Stimulated activated naive CD4-positive, alpha-beta T cell treated with Interleukin-2 at 50 U/mL for 16 hours (primary cell): ENCODE measurements at regions not wholly inside any gene's neighbourhood (a gene's known extent, or its start where the extent isn't known, plus 50 kb on each side); places are given as distances from the start of the nearest gene placed in this dataset.

ENCODE experiments used
- DNase-seq: peaks from one replicate; lab custom pipeline; 2025; lab: John Stamatoyannopoulos, UW

DNA sequence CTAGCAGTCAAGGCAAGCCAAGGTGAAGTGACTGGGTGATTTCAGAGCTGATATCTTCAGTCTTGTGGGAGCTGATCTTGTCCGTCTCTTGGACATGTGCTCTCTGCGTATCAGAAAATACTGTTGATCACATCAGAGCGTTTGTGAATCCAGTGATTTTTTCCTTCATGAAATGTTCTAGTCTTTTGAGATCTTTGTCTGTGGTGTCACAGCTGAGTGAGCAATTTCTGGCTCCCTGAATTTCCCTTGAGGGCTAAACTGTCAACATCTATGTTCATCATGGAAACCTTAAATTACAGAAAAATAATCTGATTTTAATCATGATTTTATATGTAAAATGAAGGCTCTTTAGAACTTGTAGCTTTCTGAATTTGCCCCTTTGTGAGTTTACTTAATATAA is 432.0 kb downstream of the CCDC85A start:
- DNase-seq: no peak

- DNase-seq: no peak
These were observed 440.4 kb downstream of the CCDC85A start for GRCh38 chr2:56624181-56624580.

- DNase-seq: no peak
These were observed 443.1 kb downstream of the CCDC85A start for GRCh38 chr2:56626927-56627326.

- no peak for DNase-seq
These were observed 446.5 kb downstream of the CCDC85A start for GRCh38 chr2:56630286-56630685.

- no peak for DNase-seq
These were observed 464.2 kb downstream of the CCDC85A start for GRCh38 chr2:56647997-56648396.

GRCh38 chr2:56648802-56649201 is 465.0 kb downstream of the CCDC85A start:
- DNase-seq: no peak

DNA sequence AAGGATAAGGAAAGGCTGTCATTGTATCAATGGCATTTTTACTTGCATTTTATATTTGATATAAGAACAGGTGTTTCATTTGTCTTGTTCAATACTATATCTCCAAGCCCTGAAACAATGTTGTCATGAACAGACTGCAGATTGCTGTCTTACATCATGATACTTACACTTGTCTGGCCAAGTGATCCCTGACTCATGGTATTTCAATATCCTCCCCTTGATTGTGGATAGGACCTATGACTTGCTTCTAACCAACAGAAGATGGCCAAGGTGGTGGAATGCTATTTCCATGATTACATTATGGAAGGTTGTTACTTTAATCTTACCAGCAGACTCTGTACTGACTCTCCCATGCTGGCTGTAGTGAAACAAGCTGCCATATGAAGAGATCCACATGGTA is 471.1 kb downstream of the CCDC85A start:
- no peak for DNase-seq

GRCh38 chr2:56656826-56657225 is 473.0 kb downstream of the CCDC85A start:
- DNase-seq: no peak

DNA sequence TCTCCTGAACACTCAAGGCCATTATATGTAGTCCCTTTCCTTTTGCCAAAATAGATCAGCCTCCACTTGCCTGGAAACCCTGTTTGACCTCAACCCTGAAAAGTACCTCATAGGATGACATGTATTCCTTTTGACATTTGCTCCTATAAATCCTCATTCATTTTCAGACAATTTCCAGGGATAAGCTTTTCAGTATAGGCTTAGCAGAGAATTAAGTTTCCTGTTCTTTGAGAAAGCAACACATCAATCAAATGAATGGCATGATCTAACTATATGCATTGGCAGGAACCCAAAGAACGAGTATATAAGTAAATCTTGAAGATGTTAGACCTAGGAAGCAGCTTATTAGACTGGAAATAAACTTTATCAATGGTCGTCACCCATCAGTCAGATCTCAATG is 483.0 kb downstream of the CCDC85A start:
- DNase-seq: no peak

DNA sequence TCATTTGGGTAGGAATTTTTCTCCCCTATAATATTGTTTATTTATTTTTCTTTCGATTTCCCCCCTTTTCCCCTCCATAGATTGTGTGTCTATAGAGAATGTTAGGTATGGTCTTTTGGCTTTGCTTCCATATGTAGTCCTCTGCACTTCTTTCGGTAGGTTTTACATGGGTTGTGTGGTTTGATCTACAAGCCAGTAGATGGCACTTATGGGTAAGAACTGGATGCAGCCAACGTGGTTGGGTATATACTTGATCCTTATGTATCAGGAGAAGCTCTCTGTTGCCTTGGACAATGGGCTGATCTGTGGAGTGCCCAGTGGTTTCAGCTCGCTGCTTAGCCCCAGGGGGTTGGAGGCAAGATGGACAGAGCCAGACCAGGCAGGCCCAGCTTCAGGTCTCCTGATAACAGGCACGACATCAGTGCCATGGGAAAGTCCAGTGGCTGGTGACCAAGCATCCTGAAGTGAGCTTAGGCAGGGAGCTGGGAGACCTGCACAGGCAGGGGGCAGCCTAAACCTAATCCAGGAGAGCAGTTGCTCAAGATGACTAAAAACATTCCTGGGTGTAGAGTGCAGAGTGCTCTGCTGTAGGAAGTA is 488.3 kb downstream of the CCDC85A start:
- no peak for DNase-seq

GRCh38 chr2:56674084-56674483 is 490.3 kb downstream of the CCDC85A start:
- DNase-seq: no peak

DNA sequence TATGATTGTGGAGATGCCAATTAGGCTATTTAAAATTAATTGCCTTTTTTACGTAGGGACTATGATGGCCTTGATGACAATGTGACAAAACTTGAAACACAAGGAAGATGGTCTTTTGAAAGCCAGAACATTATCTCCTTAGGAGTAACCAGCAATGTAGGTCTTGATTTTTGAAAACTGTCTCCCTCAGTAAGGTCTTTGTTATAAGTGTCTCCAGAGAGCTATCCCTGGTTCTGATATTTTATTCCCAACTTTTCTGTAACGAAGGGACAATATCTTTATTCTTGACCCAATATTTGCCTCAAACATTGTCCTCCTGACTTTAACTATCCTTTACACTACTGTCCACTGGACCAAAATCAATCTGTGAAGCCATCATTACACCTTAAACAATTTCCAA is 493.2 kb downstream of the CCDC85A start:
- DNase-seq: no peak

GRCh38 chr2:56680971-56681631 is 497.3 kb downstream of the CCDC85A start:
- DNase-seq: no peak

- DNase-seq: no peak
These were observed 498.0 kb downstream of the CCDC85A start for GRCh38 chr2:56681659-56682396.

DNA sequence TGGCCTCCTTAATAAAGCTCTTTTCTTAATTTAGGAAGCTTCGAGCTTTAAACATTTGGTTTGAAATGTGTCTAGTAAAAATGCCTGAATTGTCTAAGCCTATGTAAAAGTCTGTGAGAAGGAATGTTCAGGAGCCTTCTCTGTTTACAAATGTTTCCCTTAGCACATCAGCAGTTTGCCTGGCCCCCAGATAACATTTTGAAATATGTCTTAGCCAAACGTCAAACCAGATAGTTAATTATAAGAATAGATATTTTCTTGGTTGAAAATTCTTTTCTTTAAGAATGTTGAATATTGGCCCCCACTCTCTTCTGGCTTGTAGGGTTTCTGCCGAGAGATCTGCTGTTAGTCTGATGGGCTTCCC is 498.6 kb downstream of the CCDC85A start:
- no peak for DNase-seq

DNA sequence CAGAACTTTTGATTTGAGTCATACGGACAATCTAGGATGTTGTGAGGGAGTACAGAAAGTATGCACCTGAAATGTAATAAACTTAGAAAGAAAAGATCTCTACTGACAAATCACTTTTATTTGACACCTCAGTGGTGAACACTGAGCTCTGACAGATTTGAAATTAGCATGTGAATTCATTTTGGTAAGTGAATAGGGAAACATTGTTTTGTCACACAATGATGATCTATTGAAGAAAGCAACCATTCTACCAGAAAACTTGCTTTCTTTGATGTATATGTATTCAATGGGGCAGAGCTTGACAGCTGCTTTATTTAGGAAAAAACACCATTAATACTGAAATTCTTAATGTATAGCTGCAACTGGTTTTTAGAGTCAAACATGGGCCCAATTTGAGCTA is 500.5 kb downstream of the CCDC85A start:
- DNase-seq: no peak

DNA sequence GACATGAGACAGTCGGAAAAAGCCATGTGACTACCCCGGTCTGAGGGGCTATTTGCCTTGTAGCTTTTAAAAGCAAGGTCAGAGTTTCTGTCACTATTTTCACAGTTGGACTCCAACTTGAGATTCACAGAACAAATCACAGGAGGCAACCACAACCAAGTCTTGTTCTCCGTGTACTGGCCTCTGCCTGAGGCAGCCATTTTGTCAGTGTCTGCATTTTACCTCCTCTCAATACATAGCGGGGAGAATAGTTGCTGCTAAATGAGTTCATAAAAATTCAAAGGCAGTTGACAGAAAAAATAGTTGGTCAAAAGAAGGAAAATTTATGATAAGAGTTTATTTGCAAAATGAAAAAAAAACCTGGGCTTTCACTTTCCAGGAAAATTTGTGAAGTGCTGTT is 501.4 kb downstream of the CCDC85A start:
- DNase-seq: no peak

- DNase-seq: no peak
These were observed 503.4 kb downstream of the CCDC85A start for GRCh38 chr2:56687169-56687568.

- no peak for DNase-seq
These were observed 504.9 kb downstream of the CCDC85A start for GRCh38 chr2:56688661-56689060.

DNA sequence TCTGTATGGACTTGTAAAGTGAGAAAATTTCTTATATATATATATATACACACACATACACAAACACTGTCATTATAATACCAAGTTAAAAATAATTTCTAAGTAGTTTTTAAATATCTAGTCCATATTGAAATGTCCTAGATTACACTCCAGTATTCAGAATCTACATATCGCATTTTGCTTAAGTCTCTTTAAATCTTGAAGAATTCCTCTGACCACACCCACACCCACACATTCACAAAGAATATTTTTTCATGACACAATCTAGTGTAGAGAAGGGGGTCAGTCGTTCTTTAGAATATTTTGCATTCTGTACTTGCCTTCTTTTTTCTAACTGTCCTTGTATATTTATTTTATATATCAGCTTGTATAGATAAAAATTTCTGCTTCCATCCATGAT is 509.7 kb downstream of the CCDC85A start:
- DNase-seq: no peak

DNA sequence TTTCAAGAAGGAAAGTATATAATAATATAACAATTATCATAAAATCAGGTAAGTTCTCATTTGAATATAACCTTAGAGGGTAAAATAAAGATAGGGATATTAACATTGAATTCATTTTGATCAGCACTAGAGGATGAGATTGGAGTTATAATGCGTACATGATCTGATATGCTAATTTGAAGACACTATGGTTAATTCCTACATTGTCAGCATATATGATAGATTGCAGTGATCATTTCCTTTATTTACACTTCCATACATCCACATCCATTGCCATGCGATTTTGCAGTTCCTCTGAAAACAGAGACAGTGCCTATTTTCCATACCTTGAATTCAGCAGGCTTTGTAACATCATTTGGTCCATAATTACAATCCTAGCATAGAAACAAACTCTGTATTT is 519.2 kb downstream of the CCDC85A start:
- no peak for DNase-seq

DNA sequence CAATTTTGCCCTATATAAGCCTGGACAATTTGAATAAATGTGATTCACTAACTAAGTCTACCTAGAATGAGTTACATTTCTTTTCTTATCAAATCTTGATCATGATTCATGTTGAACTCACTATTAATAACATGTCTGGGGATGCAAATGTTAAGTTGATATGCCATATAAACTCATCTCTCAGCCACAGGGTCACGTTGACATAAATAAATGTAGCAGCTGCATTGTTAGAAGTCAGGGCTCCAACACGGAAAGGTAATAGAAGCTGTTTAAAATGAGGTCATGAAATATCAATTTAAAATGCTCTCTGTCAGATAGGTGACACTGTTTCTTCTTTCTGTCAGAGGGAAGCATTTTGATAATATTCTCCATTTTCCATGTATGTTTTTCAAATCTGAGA is 521.9 kb downstream of the CCDC85A start:
- no peak for DNase-seq

DNA sequence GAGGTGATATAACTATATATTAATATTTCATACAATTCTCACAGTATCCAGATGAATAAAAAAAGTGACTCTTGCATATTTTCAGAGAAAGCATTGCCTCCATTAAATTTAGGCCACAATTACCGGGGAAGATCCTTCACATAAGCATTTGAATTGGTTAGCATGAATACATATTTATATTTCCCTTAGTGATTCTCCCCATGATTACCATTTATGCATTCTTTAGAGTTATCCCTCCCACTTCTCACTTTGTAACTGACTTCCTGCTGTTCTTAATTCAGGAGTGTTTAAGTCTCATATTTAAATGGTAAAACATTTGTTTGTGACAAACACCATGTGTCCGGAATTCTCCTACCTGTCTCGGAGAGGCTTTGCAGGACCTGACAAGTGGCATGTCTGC is 523.4 kb downstream of the CCDC85A start:
- DNase-seq: no peak

- no peak for DNase-seq
These were observed 523.9 kb downstream of the CCDC85A start for GRCh38 chr2:56707650-56708049.
